Stomach (tissue), 8 donors: ENCODE measurements at regions not wholly inside any gene's neighbourhood (a gene's known extent, or its start where the extent isn't known, plus 50 kb on each side); places are given as distances from the start of the nearest gene placed in this dataset.

Source experiments
- DNase-seq, 2 donors: peaks; one replicate each; pipeline versions ENCODE4 v3.0.0 to v3.0.0-alpha.2; 2013 to 2019
- H3K27ac ChIP-seq, 5 donors: fragments of 200-600 bp in 4 of 5; sonication (generic) in 4 of 5; one replicate each; pipeline ENCODE4 v1.5.1; 2013 to 2019; ENCODE audit warnings: mild to moderate bottlenecking in 1 of 5, moderate library complexity in 1 of 5
- H3K27me3 ChIP-seq, 3 donors: fragments of 200-600 bp; sonication (generic); one replicate each; pipeline ENCODE4 v1.5.1; 2017 to 2019; ENCODE audit warnings: mixed run types in 1 of 3
- H3K36me3 ChIP-seq, 4 donors: fragments of 200-600 bp; sonication (generic); 1 replicate in 3 of 4; 2 replicates in 1 of 4; pipeline ENCODE4 v1.5.1; 2016 to 2019
- H3K4me1 ChIP-seq, 4 donors: fragments of 200-600 bp; sonication (generic); one replicate each; pipeline ENCODE4 v1.5.1; 2016 to 2019
- H3K4me3 ChIP-seq, 4 donors: fragments of 200-600 bp; sonication (generic) in 3 of 4; one replicate each; pipeline ENCODE4 v1.5.1; 2016 to 2019; ENCODE audit warnings: mild to moderate bottlenecking in 1 of 4
- H3K9me3 ChIP-seq, 4 donors: fragments of 200-600 bp; sonication (generic); one replicate each; pipeline ENCODE4 v1.5.1; 2016 to 2019
- EP300 ChIP-seq: sonication (generic); formaldehyde crosslinking; IDR thresholded peaks from one replicate; pipeline ENCODE4 v1.6.1; 2017; ENCODE audit warnings: antibody characterized with exemption
- POLR2A ChIP-seq, 4 donors: fragments of 450-650 bp; IDR thresholded peaks; one replicate each; pipeline ENCODE4 v1.6.1; 2016; ENCODE audit warnings: antibody characterized with exemption in 4 of 4, control low read depth in 2 of 4, mild to moderate bottlenecking in 1 of 4, moderate library complexity in 1 of 4
- POLR2AphosphoS5 ChIP-seq, 3 donors: sonication (generic); formaldehyde crosslinking; IDR thresholded peaks; one replicate each; pipeline ENCODE4 v1.6.1; 2016; ENCODE audit warnings: antibody characterized with exemption in 3 of 3
- WGBS, 5 donors: extraction: QIAGEN DNeasy Blood & Tissue Kit in 3 of 5; methylation state at CpG; one replicate each; pipeline versions ENCODE4 v1.1.5 to v1.1.7; 2013 to 2018; 5-methylcytosine and 5-hydroxymethylcytosine counted together
- intact Hi-C: fragments of 100-400 bp; cut with DNase I; formaldehyde crosslinking; loops from one replicate; pipeline ENCODE4 v1.15.1; 2023; ENCODE audit warnings: low total_unique reads
- TF ChIP-seq, protein P1 (sequence below), 7 experiments: fragments of 450-650 bp in 4 of 7; fragments of 200-600 bp in 3 of 7; sonication (generic) in 3 of 7; IDR thresholded peaks; one replicate each; pipeline ENCODE4 v1.5.1; 2016 to 2019; ENCODE audit warnings: antibody characterized with exemption in 7 of 7, control low read depth in 2 of 7, mild to moderate bottlenecking in 1 of 7
- donor health status: healthy with polysubstance abuse.
- donor health status: Bipolar disorder and iron deficiency.
- donor health status: healthy.

DNA sequence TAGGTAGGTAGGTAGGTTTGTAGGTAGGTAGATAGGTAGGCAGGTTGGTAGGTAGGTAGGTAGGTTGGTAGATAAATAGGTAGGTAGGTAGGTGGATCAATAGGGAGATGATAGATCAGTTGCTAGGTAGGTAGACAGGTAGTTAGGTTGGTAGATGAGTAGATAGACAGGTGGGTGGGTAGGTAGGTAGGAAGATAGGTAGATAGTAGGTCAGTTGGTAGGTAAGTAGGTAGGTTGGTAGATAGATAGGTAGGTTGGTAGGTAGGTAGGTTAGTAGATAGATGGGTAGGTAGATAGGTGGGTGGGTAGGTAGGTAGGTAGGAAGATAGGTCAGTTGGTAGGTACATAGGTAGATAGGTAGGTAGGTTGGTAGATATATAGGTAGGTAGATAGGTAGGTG is 72.0 kb upstream of the PDE10A start:
- Histone ChIP-seq H3K4me3 (no peak overlapping the region), H3K4me1 (no peaks in the 10 kb centered on the region), H3K27me3 (no peaks in the 10 kb centered on the region), H3K36me3 (no peaks in the 10 kb centered on the region), H3K9me3 (peaks cover 0 to 5% (median 2%) of the 10 kb centered on the region in 4 donors), H3K27ac (no peak overlapping the region)
- intact Hi-C loops = no loop called here
- DNase-seq = no peak
- TF ChIP-seq, protein P1, sequence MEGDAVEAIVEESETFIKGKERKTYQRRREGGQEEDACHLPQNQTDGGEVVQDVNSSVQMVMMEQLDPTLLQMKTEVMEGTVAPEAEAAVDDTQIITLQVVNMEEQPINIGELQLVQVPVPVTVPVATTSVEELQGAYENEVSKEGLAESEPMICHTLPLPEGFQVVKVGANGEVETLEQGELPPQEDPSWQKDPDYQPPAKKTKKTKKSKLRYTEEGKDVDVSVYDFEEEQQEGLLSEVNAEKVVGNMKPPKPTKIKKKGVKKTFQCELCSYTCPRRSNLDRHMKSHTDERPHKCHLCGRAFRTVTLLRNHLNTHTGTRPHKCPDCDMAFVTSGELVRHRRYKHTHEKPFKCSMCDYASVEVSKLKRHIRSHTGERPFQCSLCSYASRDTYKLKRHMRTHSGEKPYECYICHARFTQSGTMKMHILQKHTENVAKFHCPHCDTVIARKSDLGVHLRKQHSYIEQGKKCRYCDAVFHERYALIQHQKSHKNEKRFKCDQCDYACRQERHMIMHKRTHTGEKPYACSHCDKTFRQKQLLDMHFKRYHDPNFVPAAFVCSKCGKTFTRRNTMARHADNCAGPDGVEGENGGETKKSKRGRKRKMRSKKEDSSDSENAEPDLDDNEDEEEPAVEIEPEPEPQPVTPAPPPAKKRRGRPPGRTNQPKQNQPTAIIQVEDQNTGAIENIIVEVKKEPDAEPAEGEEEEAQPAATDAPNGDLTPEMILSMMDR (IDR thresholded peaks at IDR 0.05) = no peak
- TF ChIP-seq POLR2AphosphoS5 (IDR thresholded peaks at IDR 0.05) (no peak), POLR2A (IDR thresholded peaks at IDR 0.05) (no peak), EP300 (no peak)

DNA sequence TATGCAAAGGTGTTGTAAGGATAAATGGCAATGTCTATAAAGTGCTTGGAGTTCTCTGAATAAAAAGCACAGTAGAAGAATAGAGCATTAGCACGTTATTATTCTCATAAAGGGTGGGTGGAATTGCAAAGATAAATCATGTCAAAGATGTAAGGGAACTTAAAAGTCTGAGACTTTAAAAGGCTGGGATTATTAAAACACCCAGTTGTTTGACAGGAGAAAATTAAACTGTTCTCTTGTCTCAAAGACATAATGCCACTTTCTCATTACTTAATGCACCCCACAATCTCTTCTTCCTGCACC is 70.4 kb upstream of the PDE10A start:
- Histone ChIP-seq H3K9me3 (peaks cover 0 to 5% (median 2%) of the 10 kb centered on the region in 4 donors), H3K27me3 (no peaks in the 10 kb centered on the region), H3K4me3 (no peak overlapping the region), H3K27ac (no peak overlapping the region), H3K36me3 (no peaks in the 10 kb centered on the region), H3K4me1 (no peaks in the 10 kb centered on the region)
- no peak for DNase-seq
- WGBS, 5 donors = 32 to 62% (median 39%) methylated on average over 1 of the region's 1 CpG
- TF ChIP-seq EP300 (no peak), POLR2A (IDR thresholded peaks at IDR 0.05) (no peak), POLR2AphosphoS5 (IDR thresholded peaks at IDR 0.05) (no peak)
- TF ChIP-seq, protein P1 (IDR thresholded peaks at IDR 0.05) = no peak
- intact Hi-C loops = no loop called here

DNA sequence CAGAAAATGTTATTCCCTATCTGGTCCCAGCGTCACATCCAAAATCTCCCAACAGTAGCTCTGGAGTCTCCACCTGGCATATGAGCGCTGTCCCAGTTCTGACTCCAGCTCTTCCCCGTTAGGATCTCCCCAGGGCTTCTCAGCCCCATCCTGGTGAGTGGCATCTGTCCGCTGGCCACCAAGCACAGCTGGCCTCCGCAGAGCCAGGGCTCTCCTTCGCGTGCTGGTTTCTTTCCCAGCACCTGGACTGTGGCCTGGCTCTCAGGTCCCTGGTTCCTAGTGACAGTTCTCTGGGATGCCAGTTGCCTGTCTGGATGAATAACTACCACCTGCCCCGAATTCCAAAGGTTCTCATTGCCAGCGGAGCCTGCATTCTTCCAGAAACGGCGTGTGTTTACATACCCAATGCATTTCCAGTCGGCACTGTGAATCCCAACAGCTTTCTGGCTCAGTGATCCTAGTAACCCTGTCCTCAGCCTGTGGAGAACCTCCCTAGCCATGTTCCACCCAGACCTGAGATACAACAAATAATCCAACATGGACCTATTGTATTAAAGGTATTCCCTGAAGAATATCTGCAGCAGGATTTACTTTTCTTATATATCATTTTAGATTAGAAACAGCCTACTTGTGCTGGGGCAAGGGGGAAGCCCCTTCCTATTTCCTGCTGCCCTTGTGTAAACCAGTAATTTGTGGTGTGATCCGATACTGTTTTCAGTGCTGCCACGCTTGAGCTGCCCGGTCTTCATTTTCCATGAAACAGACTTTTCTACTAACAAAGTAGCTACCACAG is 69.9 kb upstream of the PDE10A start:
- intact Hi-C loops = no loop called here
- TF ChIP-seq POLR2AphosphoS5 (IDR thresholded peaks at IDR 0.05) = no peak
- Histone ChIP-seq H3K36me3 (no peaks in the 10 kb centered on the region), H3K4me3 (no peak overlapping the region), H3K27me3 (no peaks in the 10 kb centered on the region), H3K9me3 (peaks cover 0 to 5% (median 2%) of the 10 kb centered on the region in 4 donors), H3K4me1 (no peaks in the 10 kb centered on the region), H3K27ac (no peak overlapping the region)
- 53 to 65% (median 61%) methylated on average over 15 of the region's 15 CpGs for WGBS, 5 donors
- DNase-seq = no peak

DNA sequence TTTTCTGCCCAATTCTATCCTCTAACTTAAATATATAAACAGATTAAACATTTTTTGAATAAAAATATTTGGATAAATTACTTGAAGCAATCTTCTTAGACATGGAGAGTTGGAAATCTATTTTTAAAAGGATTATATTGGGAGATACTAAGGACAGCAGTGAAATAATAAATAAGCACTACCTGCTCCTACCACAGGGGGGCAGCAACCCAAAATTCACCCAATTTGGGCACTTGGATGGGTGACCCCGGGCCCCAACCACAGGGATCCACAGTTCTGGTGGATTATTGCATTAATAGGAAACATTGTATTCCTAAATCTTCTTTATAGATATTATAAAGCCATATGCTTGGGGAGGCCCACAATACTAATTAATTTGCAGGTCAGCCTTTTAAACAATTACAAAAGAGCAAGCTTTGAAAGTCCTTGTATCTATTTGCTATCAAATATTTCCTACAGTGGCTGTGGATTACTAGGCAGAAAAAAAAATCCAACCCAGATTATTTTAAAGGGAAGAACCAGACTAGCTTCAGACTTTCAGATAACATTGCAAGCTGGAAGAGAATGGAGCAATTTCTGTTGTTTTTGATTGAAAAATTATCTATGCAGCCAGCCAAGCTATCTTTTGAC is 66.4 kb upstream of the PDE10A start:
- no peaks in the 10 kb centered on the region for H3K27me3 ChIP-seq
- H3K27ac ChIP-seq = no peak overlapping the region
- no peaks in the 10 kb centered on the region for H3K36me3 ChIP-seq
- peak; percentile 38 to 44 for DNase-seq
- WGBS, 5 donors = 0 to 7% (median 3%) methylated on average over 1 of the region's 1 CpG
- no peaks in the 10 kb centered on the region for H3K4me1 ChIP-seq
- no peak overlapping the region for H3K4me3 ChIP-seq
- no peak for TF ChIP-seq EP300
- TF ChIP-seq, protein P1 (IDR thresholded peaks at IDR 0.05) = peak in 5 of 7 experiments; percentile 40 to 83 (median 60)
- no peaks in the 10 kb centered on the region for H3K9me3 ChIP-seq
- intact Hi-C loops = loop anchor here (5.0 kb wide), 1 partner anchor 123 kb away; no protein-coding TSS in a partner anchor

DNA sequence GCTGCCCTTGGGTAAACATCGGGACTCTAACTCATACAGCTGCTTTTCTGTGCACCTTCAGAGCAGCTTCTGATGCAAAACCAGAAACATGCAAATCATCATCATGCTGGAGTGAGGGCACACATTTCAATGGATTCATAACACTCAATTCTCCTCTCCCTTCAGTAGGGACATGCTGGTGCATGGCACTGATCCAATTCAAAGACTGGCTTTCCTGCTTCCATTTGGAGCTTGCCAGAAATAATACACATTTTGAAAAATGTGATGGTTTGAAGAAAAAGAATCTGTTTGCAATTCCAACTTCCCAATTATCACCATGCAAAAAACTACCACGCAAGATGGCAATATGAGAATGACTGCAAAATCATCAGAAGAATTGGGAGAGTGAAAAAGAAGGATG is 65.2 kb upstream of the PDE10A start:
- intact Hi-C loops = loop anchor here (5.0 kb wide), 1 partner anchor 124 kb away; no protein-coding TSS in a partner anchor
- Histone ChIP-seq H3K27ac (no peak overlapping the region), H3K4me3 (no peak overlapping the region), H3K27me3 (no peaks in the 10 kb centered on the region), H3K36me3 (no peaks in the 10 kb centered on the region), H3K4me1 (no peaks in the 10 kb centered on the region), H3K9me3 (no peaks in the 10 kb centered on the region)
- peak in 1 of 2 donors; percentile 13 for DNase-seq
- 60 to 80% (median 65%) methylated on average over 2 of the region's 2 CpGs for WGBS, 5 donors
- TF ChIP-seq, protein P1 (IDR thresholded peaks at IDR 0.05) = no peak
